Activated naive CD8-positive, alpha-beta T cell (primary cell): ENCODE measurements at regions not wholly inside any gene's neighbourhood (a gene's known extent, or its start where the extent isn't known, plus 50 kb on each side); places are given as distances from the start of the nearest gene placed in this dataset.

ENCODE experiments used
- H3K27ac Mint-ChIP-seq: one replicate; pipeline ENCODE4 v1.8.0; 2021; ENCODE audit warnings: mixed read lengths
- H3K27me3 Mint-ChIP-seq: one replicate; pipeline ENCODE4 v1.8.0; 2021; ENCODE audit warnings: mixed read lengths
- H3K36me3 Mint-ChIP-seq: one replicate; pipeline ENCODE4 v1.8.0; 2021; ENCODE audit warnings: mixed read lengths
- H3K4me1 Mint-ChIP-seq: one replicate; pipeline ENCODE4 v1.8.0; 2021; ENCODE audit warnings: low read depth, mixed read lengths
- H3K4me3 Mint-ChIP-seq: one replicate; pipeline ENCODE4 v1.8.0; 2021; ENCODE audit warnings: mild to moderate bottlenecking, mixed read lengths
- H3K9me3 Mint-ChIP-seq: one replicate; pipeline ENCODE4 v1.8.0; 2021; ENCODE audit warnings: low read depth, mixed read lengths

GRCh38 chrX:39857780-39858179, 240.0 kb downstream of the BCOR start:
- H3K4me3 Mint-ChIP-seq: no peak overlapping the region
- no peaks in the 10 kb centered on the region for H3K27me3 Mint-ChIP-seq
- H3K4me1 Mint-ChIP-seq: peaks cover 54% of the 10 kb centered on the region
- H3K27ac Mint-ChIP-seq: peak overlapping the region; percentile 50
- H3K36me3 Mint-ChIP-seq: no peaks in the 10 kb centered on the region
- H3K9me3 Mint-ChIP-seq: no peaks in the 10 kb centered on the region

GRCh38 chrX:39859991-39860861, 237.5 kb downstream of the BCOR start:
- Mint-ChIP-seq H3K36me3 (no peaks in the 10 kb centered on the region), H3K4me1 (peaks cover 34% of the 10 kb centered on the region), H3K9me3 (no peaks in the 10 kb centered on the region), H3K27me3 (no peaks in the 10 kb centered on the region), H3K27ac (peak overlapping the region; percentile 98), H3K4me3 (peak overlapping the region; percentile 52)

GRCh38 chrX:39862963-39863362, 234.8 kb downstream of the BCOR start:
- Mint-ChIP-seq H3K27me3 (no peaks in the 10 kb centered on the region), H3K4me1 (peaks cover 25% of the 10 kb centered on the region), H3K4me3 (no peak overlapping the region), H3K9me3 (no peaks in the 10 kb centered on the region), H3K36me3 (no peaks in the 10 kb centered on the region), H3K27ac (no peak overlapping the region)

- H3K4me3 Mint-ChIP-seq: no peak overlapping the region
- no peaks in the 10 kb centered on the region for H3K36me3 Mint-ChIP-seq
- H3K27me3 Mint-ChIP-seq: no peaks in the 10 kb centered on the region
- H3K27ac Mint-ChIP-seq: no peak overlapping the region
- H3K9me3 Mint-ChIP-seq: no peaks in the 10 kb centered on the region
- peaks cover 23% of the 10 kb centered on the region for H3K4me1 Mint-ChIP-seq
Measured at GRCh38 chrX:39866229-39866628, 231.5 kb downstream of the BCOR start.

GRCh38 chrX:39869846-39870601, 227.7 kb downstream of the BCOR start:
- Mint-ChIP-seq H3K9me3 (no peaks in the 10 kb centered on the region), H3K27ac (peak overlapping the region; percentile 93), H3K4me1 (peaks cover 32% of the 10 kb centered on the region), H3K4me3 (peak overlapping the region; percentile 60), H3K36me3 (no peaks in the 10 kb centered on the region), H3K27me3 (no peaks in the 10 kb centered on the region)

- Mint-ChIP-seq H3K4me1 (peaks cover 29% of the 10 kb centered on the region), H3K27ac (peak overlapping the region; percentile 16), H3K4me3 (peak overlapping the region; percentile 27), H3K9me3 (no peaks in the 10 kb centered on the region), H3K27me3 (no peaks in the 10 kb centered on the region), H3K36me3 (no peaks in the 10 kb centered on the region)
Measured at GRCh38 chrX:39871648-39872047, 226.1 kb downstream of the BCOR start.

GRCh38 chrX:39873117-39873516, 224.6 kb downstream of the BCOR start:
- no peaks in the 10 kb centered on the region for H3K9me3 Mint-ChIP-seq
- H3K4me1 Mint-ChIP-seq: peaks cover 33% of the 10 kb centered on the region
- no peaks in the 10 kb centered on the region for H3K27me3 Mint-ChIP-seq
- no peaks in the 10 kb centered on the region for H3K36me3 Mint-ChIP-seq
- H3K27ac Mint-ChIP-seq: no peak overlapping the region
- no peak overlapping the region for H3K4me3 Mint-ChIP-seq

- peak overlapping the region; percentile 67 for H3K27ac Mint-ChIP-seq
- peak overlapping the region; percentile 32 for H3K4me3 Mint-ChIP-seq
- H3K27me3 Mint-ChIP-seq: no peaks in the 10 kb centered on the region
- no peaks in the 10 kb centered on the region for H3K9me3 Mint-ChIP-seq
- no peaks in the 10 kb centered on the region for H3K36me3 Mint-ChIP-seq
- peaks cover 31% of the 10 kb centered on the region for H3K4me1 Mint-ChIP-seq
Measured at GRCh38 chrX:39874202-39874816, 223.4 kb downstream of the BCOR start.

GRCh38 chrX:39875834-39876628, 221.7 kb downstream of the BCOR start:
- no peak overlapping the region for H3K27ac Mint-ChIP-seq
- H3K4me3 Mint-ChIP-seq: no peak overlapping the region
- H3K4me1 Mint-ChIP-seq: peaks cover 19% of the 10 kb centered on the region
- H3K27me3 Mint-ChIP-seq: no peaks in the 10 kb centered on the region
- no peaks in the 10 kb centered on the region for H3K36me3 Mint-ChIP-seq
- H3K9me3 Mint-ChIP-seq: no peaks in the 10 kb centered on the region

GRCh38 chrX:39877905-39878304, 219.9 kb downstream of the BCOR start:
- H3K27me3 Mint-ChIP-seq: no peaks in the 10 kb centered on the region
- H3K36me3 Mint-ChIP-seq: no peaks in the 10 kb centered on the region
- H3K4me1 Mint-ChIP-seq: peaks cover 14% of the 10 kb centered on the region
- no peak overlapping the region for H3K4me3 Mint-ChIP-seq
- H3K27ac Mint-ChIP-seq: no peak overlapping the region
- H3K9me3 Mint-ChIP-seq: no peaks in the 10 kb centered on the region

- H3K4me3 Mint-ChIP-seq: peak overlapping the region; percentile 38
Measured at GRCh38 chrX:39883666-39884065, 214.1 kb downstream of the BCOR start.

GRCh38 chrX:39886282-39886681, 211.5 kb downstream of the BCOR start:
- H3K27ac Mint-ChIP-seq: no peak overlapping the region
- H3K27me3 Mint-ChIP-seq: no peaks in the 10 kb centered on the region
- peaks cover 3% of the 10 kb centered on the region for H3K9me3 Mint-ChIP-seq
- H3K4me3 Mint-ChIP-seq: no peak overlapping the region
- peaks cover 27% of the 10 kb centered on the region for H3K4me1 Mint-ChIP-seq
- H3K36me3 Mint-ChIP-seq: no peaks in the 10 kb centered on the region

More at GRCh38 chrX:39883666-39884065, 214.1 kb downstream of the BCOR start:
- Mint-ChIP-seq H3K4me1 (peaks cover 16% of the 10 kb centered on the region), H3K9me3 (peaks cover 3% of the 10 kb centered on the region), H3K27me3 (no peaks in the 10 kb centered on the region), H3K36me3 (no peaks in the 10 kb centered on the region), H3K27ac (peak overlapping the region; percentile 93)

GRCh38 chrX:39888730-39889129, 209.0 kb downstream of the BCOR start:
- H3K27ac Mint-ChIP-seq: no peak overlapping the region
- no peaks in the 10 kb centered on the region for H3K36me3 Mint-ChIP-seq
- peaks cover 32% of the 10 kb centered on the region for H3K4me1 Mint-ChIP-seq
- peaks cover 3% of the 10 kb centered on the region for H3K9me3 Mint-ChIP-seq
- no peaks in the 10 kb centered on the region for H3K27me3 Mint-ChIP-seq
- H3K4me3 Mint-ChIP-seq: no peak overlapping the region

GRCh38 chrX:39889704-39890103, 208.1 kb downstream of the BCOR start:
- H3K9me3 Mint-ChIP-seq: no peaks in the 10 kb centered on the region
- no peaks in the 10 kb centered on the region for H3K27me3 Mint-ChIP-seq
- H3K27ac Mint-ChIP-seq: no peak overlapping the region
- no peaks in the 10 kb centered on the region for H3K36me3 Mint-ChIP-seq
- no peak overlapping the region for H3K4me3 Mint-ChIP-seq
- H3K4me1 Mint-ChIP-seq: peaks cover 25% of the 10 kb centered on the region
